DOHH2 (cell line): ENCODE measurements at regions not wholly inside any gene's neighbourhood (a gene's known extent, or its start where the extent isn't known, plus 50 kb on each side); places are given as distances from the start of the nearest gene placed in this dataset.

Experiments
- H3F3A ChIP-seq: fragments of 200-600 bp; sonication (generic), shearing (Covaris generic); 2 replicates; pipeline ENCODE4 v1.6.0; 2016; ENCODE audit warnings: antibody characterized with exemption, mild to moderate bottlenecking; ENCODE audit not compliant: control insufficient read depth, insufficient read depth
- H3K27ac ChIP-seq: fragments of 200-600 bp; sonication (generic); 2 replicates; pipeline ENCODE4 v1.5.1; 2014; ENCODE audit warnings: low read depth, mild to moderate bottlenecking, low read length, moderate library complexity
- H3K27me3 ChIP-seq: fragments of 200-600 bp; sonication (generic); 2 replicates; pipeline ENCODE4 v1.6.1; 2014; ENCODE audit warnings: mild to moderate bottlenecking, low read length, mixed read lengths; ENCODE audit not compliant: control insufficient read depth
- H3K36me3 ChIP-seq: fragments of 200-600 bp; sonication (generic); 2 replicates; pipeline ENCODE4 v1.6.1; 2014; ENCODE audit warnings: mild to moderate bottlenecking, low read length, moderate library complexity, mixed read lengths; ENCODE audit not compliant: control insufficient read depth
- H3K4me1 ChIP-seq: fragments of 200-600 bp; sonication (generic); 2 replicates; pipeline ENCODE4 v1.6.1; 2014; ENCODE audit warnings: mild to moderate bottlenecking, low read length, mixed read lengths; ENCODE audit not compliant: control insufficient read depth
- H3K4me2 ChIP-seq: fragments of 200-600 bp; sonication (generic); 2 replicates; pipeline ENCODE4 v1.6.0; 2014; ENCODE audit warnings: mild to moderate bottlenecking, low read length, moderate library complexity
- H3K4me3 ChIP-seq: fragments of 200-600 bp; sonication (generic); 2 replicates; pipeline ENCODE4 v1.5.1; 2014; ENCODE audit warnings: mild to moderate bottlenecking, low read length, mixed read lengths
- H3K79me2 ChIP-seq: fragments of 200-600 bp; sonication (generic); 2 replicates; pipeline ENCODE4 v1.6.1; 2014; ENCODE audit warnings: mild to moderate bottlenecking, low read length, mixed read lengths; ENCODE audit not compliant: control insufficient read depth
- H3K9me2 ChIP-seq: fragments of 200-600 bp; sonication (generic); replicated peaks from 2 replicates; pipeline ENCODE4 v1.6.1; 2014; ENCODE audit warnings: mild to moderate bottlenecking, low read length, mixed read lengths; ENCODE audit not compliant: control insufficient read depth
- H3K9me3 ChIP-seq: fragments of 200-600 bp; sonication (generic); 2 replicates; pipeline ENCODE4 v1.6.1; 2014; ENCODE audit warnings: antibody characterized with exemption, low read length, mixed read lengths; ENCODE audit not compliant: control insufficient read depth, insufficient read depth
- H4K20me1 ChIP-seq: fragments of 200-600 bp; sonication (generic); 2 replicates; pipeline ENCODE4 v1.6.0; 2014; ENCODE audit warnings: low read depth, mild to moderate bottlenecking, antibody characterized with exemption, low read length, moderate library complexity; ENCODE audit not compliant: control insufficient read depth, insufficient read depth
- EZH2phosphoT487 ChIP-seq: fragments of 200-600 bp; sonication (generic); IDR thresholded peaks from 2 replicates; pipeline ENCODE4 v1.6.1; 2017; ENCODE audit warnings: borderline replicate concordance, mild to moderate bottlenecking, antibody characterized with exemption, low read length, moderate library complexity, mixed read lengths
- TF ChIP-seq, protein P1 (sequence below): fragments of 200-600 bp; sonication (generic); IDR thresholded peaks from one replicate; pipeline ENCODE4 v1.5.1; 2014; ENCODE audit warnings: antibody characterized with exemption, mild to moderate bottlenecking, low read depth, low read length; ENCODE audit not compliant: poor library complexity, severe bottlenecking

DNA sequence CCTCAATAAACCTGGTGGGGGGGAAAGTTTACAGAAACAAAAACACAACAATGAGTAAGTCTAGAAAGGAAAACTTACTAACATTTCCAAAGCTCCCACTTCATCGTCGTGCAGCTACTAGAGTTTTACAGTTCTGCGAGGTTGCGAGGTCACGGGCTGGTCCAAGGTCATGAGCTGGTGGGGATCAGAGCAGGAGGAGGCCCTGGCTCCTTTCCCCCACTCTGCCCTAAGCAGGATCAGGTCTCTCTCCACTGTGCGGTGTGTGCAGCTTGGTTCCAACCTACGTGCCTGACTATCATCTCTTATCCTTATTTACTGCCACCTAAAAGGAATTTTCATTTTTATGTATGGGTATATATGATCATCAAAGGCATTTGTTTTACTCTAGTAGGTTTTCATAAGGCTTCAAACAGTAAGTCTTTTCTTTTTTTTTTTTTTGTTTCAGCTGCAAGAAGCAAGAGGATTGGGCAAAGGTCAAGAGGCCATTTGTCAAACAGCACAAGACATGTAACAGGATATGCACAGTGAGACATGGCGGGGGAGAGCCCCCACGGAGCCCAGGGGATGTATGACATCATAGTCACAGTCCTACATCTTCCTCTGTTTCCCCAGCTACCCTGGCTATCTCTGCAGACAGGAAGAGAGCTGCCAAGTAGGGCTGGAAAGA, 76.6 kb upstream of the POMP start:
- TF ChIP-seq, protein P1, sequence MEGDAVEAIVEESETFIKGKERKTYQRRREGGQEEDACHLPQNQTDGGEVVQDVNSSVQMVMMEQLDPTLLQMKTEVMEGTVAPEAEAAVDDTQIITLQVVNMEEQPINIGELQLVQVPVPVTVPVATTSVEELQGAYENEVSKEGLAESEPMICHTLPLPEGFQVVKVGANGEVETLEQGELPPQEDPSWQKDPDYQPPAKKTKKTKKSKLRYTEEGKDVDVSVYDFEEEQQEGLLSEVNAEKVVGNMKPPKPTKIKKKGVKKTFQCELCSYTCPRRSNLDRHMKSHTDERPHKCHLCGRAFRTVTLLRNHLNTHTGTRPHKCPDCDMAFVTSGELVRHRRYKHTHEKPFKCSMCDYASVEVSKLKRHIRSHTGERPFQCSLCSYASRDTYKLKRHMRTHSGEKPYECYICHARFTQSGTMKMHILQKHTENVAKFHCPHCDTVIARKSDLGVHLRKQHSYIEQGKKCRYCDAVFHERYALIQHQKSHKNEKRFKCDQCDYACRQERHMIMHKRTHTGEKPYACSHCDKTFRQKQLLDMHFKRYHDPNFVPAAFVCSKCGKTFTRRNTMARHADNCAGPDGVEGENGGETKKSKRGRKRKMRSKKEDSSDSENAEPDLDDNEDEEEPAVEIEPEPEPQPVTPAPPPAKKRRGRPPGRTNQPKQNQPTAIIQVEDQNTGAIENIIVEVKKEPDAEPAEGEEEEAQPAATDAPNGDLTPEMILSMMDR, result no peak
- TF ChIP-seq EZH2phosphoT487, result no peak
- Histone ChIP-seq H3K4me2 (0 out of 2 replicates have a peak overlapping the region, but pooled peaks have one; percentile 11), H3K36me3 (no peaks in the 10 kb centered on the region), H3K4me1 (peaks cover 18% of the 10 kb centered on the region), H3K27me3 (peaks cover 7% of the 10 kb centered on the region), H3K27ac (no peak overlapping the region), H3F3A (no peaks in the 10 kb centered on the region), H4K20me1 (no peaks in the 10 kb centered on the region), H3K4me3 (no peak overlapping the region), H3K9me2 (no peaks in the 10 kb centered on the region), H3K9me3 (no peaks in the 10 kb centered on the region), H3K79me2 (no peaks in the 10 kb centered on the region)

DNA sequence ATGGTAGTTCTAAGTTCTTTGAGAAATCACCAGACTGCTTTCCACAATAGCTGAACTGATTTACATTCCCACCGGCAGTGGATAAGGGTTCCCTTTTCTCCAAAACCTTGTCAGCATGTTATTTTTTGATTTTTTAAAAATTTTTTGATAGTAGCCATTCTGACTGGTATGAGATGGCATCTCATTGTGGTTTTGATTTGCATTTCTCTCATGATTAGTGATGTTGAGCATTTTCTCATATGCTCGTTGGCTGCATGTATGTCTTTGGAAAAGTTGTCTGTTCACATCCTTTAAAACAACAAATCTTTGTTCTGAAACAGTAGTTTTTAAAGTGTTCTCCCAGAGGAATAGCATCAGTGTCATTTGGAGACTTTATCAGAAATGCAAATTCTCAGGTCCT, 77.5 kb upstream of the POMP start:
- Histone ChIP-seq H3K4me2 (no peak overlapping the region), H3K79me2 (no peaks in the 10 kb centered on the region), H3K36me3 (no peaks in the 10 kb centered on the region), H3K9me2 (no peaks in the 10 kb centered on the region), H4K20me1 (no peaks in the 10 kb centered on the region), H3K9me3 (no peaks in the 10 kb centered on the region), H3F3A (no peaks in the 10 kb centered on the region), H3K27ac (no peak overlapping the region), H3K27me3 (peaks cover 11% of the 10 kb centered on the region), H3K4me3 (no peak overlapping the region), H3K4me1 (peaks cover 18% of the 10 kb centered on the region)
- TF ChIP-seq, protein P1, result no peak
- no peak for TF ChIP-seq EZH2phosphoT487

DNA sequence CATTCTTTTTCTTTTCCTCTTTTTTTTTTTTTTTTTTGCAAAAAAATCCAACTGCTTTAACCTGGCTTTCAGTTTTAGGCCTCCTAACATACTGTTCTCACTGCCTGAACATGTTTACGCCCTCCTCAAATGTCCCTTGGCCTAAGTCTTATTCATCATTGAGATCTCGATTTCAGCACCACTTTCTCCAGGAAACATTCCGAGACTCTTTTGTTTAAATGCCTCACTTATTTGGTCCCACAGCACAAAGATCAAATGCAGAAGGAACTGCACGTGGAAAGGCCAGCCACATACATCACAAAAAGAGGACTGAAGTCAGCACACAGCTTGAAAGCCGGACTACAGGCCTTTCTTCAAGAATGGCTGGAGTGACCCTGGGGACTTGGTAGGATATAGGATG, 79.2 kb upstream of the POMP start:
- no peaks in the 10 kb centered on the region for H4K20me1 ChIP-seq
- no peak overlapping the region for H3K27ac ChIP-seq
- no peaks in the 10 kb centered on the region for H3K79me2 ChIP-seq
- H3F3A ChIP-seq, result no peaks in the 10 kb centered on the region
- no peak overlapping the region for H3K4me3 ChIP-seq
- H3K9me3 ChIP-seq, result no peaks in the 10 kb centered on the region
- no peak for TF ChIP-seq EZH2phosphoT487
- TF ChIP-seq, protein P1, result no peak
- peaks cover 25% of the 10 kb centered on the region for H3K4me1 ChIP-seq
- H3K9me2 ChIP-seq, result no peaks in the 10 kb centered on the region
- peaks cover 13% of the 10 kb centered on the region for H3K27me3 ChIP-seq
- no peaks in the 10 kb centered on the region for H3K36me3 ChIP-seq
- no peak overlapping the region for H3K4me2 ChIP-seq
